ENCODE measurements at regions not wholly inside any gene's neighbourhood (a gene's known extent, or its start where the extent isn't known, plus 50 kb on each side); places are given as distances from the start of the nearest gene placed in this dataset.

- Histone ChIP-seq H3K36me3 (ENCODE audit: control insufficient read depth, insufficient read depth, low read length) (no peaks in the 10 kb centered on the region), H3K9me3 (no peaks in the 10 kb centered on the region), H3K4me1 (peaks cover 15% of the 10 kb centered on the region), H3K4me3 (ENCODE audit: low read depth, low read length) (no peak overlapping the region), H3K27me3 (replicated peaks; ENCODE audit: control insufficient read depth, insufficient read depth, low read length) (no peaks in the 10 kb centered on the region)
- Mint-ChIP-seq H3K4me1 (ENCODE audit: low read depth, unreplicated experiment) (peaks cover 35% of the 10 kb centered on the region), H3K36me3 (ENCODE audit: insufficient read depth, unreplicated experiment) (no peaks in the 10 kb centered on the region), H3K4me3 (ENCODE audit: unreplicated experiment) (no peak overlapping the region), H3K27me3 (ENCODE audit: insufficient read depth, unreplicated experiment) (no peaks in the 10 kb centered on the region), H3K9me3 (ENCODE audit: unreplicated experiment) (no peaks in the 10 kb centered on the region), H3K27ac (ENCODE audit: unreplicated experiment) (no peak overlapping the region)
- intact Hi-C loops (cut with micrococcal nuclease; ENCODE audit: unreplicated experiment), result no loop called here
- ChIA-PET POLR2A (no interaction called here), CTCF (no interaction called here)
- no peak for DNase-seq
- BruUV-seq (replicated peaks), result no TSS peak
- TF ChIP-seq CTCF (IDR thresholded peaks at IDR 0.05; ENCODE audit: insufficient read depth in 1 of 2, low read depth in 1 of 2, low read length in 1 of 2, severe bottlenecking in 1 of 2, unreplicated experiment in 1 of 2), result no peak
Measured at GRCh38 chr21:17433730-17434129, 79.1 kb upstream of the CXADR start.

GRCh38 chr21:17435565-17436543, 77.0 kb upstream of the CXADR start:
- DNase-seq, result no peak
- Histone ChIP-seq H3K36me3 (ENCODE audit: control insufficient read depth, insufficient read depth, low read length) (no peaks in the 10 kb centered on the region), H3K4me3 (ENCODE audit: low read depth, low read length) (no peak overlapping the region), H3K4me1 (peaks cover 15% of the 10 kb centered on the region), H3K27me3 (replicated peaks; ENCODE audit: control insufficient read depth, insufficient read depth, low read length) (no peaks in the 10 kb centered on the region), H3K9me3 (no peaks in the 10 kb centered on the region)
- intact Hi-C loops (cut with micrococcal nuclease; ENCODE audit: unreplicated experiment), result no loop called here
- no TSS peak for BruUV-seq (replicated peaks)
- no peaks in the 10 kb centered on the region for H3K9me3 Mint-ChIP-seq (ENCODE audit: unreplicated experiment)
- peaks cover 38% of the 10 kb centered on the region for H3K4me1 Mint-ChIP-seq (ENCODE audit: low read depth, unreplicated experiment)
- ChIA-PET POLR2A (no interaction called here), CTCF (interaction anchor here (0.5 to 1.1 kb wide), 3 partner anchors 49 to 143 kb away, joined by 3 to 4 read pairs (median 3); no protein-coding TSS in a partner anchor)
- H3K27me3 Mint-ChIP-seq (ENCODE audit: insufficient read depth, unreplicated experiment), result no peaks in the 10 kb centered on the region
- H3K27ac Mint-ChIP-seq (ENCODE audit: unreplicated experiment), result peak overlapping the region; percentile 20
- no peak for TF ChIP-seq CTCF (IDR thresholded peaks at IDR 0.05; ENCODE audit: insufficient read depth in 1 of 2, low read depth in 1 of 2, low read length in 1 of 2, severe bottlenecking in 1 of 2, unreplicated experiment in 1 of 2)
- H3K4me3 Mint-ChIP-seq (ENCODE audit: unreplicated experiment), result no peak overlapping the region
- no peaks in the 10 kb centered on the region for H3K36me3 Mint-ChIP-seq (ENCODE audit: insufficient read depth, unreplicated experiment)

GRCh38 chr21:17436626-17437111, 76.2 kb upstream of the CXADR start:
- Mint-ChIP-seq H3K4me1 (ENCODE audit: low read depth, unreplicated experiment) (peaks cover 38% of the 10 kb centered on the region), H3K36me3 (ENCODE audit: insufficient read depth, unreplicated experiment) (no peaks in the 10 kb centered on the region), H3K9me3 (ENCODE audit: unreplicated experiment) (no peaks in the 10 kb centered on the region), H3K4me3 (ENCODE audit: unreplicated experiment) (peak overlapping the region; percentile 42), H3K27ac (ENCODE audit: unreplicated experiment) (peak overlapping the region; percentile 20), H3K27me3 (ENCODE audit: insufficient read depth, unreplicated experiment) (no peaks in the 10 kb centered on the region)
- H3K36me3 ChIP-seq (ENCODE audit: control insufficient read depth, insufficient read depth, low read length), result no peaks in the 10 kb centered on the region
- H3K4me3 ChIP-seq (ENCODE audit: low read depth, low read length), result no peak overlapping the region
- intact Hi-C loops (cut with micrococcal nuclease; ENCODE audit: unreplicated experiment), result no loop called here
- ChIA-PET POLR2A (no interaction called here), CTCF (interaction anchor here (0.5 to 1.1 kb wide), 3 partner anchors 50 to 142 kb away, joined by 3 to 4 read pairs (median 3); no protein-coding TSS in a partner anchor)
- no peaks in the 10 kb centered on the region for H3K27me3 ChIP-seq (replicated peaks; ENCODE audit: control insufficient read depth, insufficient read depth, low read length)
- peak; percentile 47 to 57 for DNase-seq
- no TSS peak for BruUV-seq (replicated peaks)
- peaks cover 21% of the 10 kb centered on the region for H3K4me1 ChIP-seq
- TF ChIP-seq CTCF (IDR thresholded peaks at IDR 0.05; ENCODE audit: insufficient read depth in 1 of 2, low read depth in 1 of 2, low read length in 1 of 2, severe bottlenecking in 1 of 2, unreplicated experiment in 1 of 2), result no peak
- H3K9me3 ChIP-seq, result no peaks in the 10 kb centered on the region
